ENCODE measurements at regions not wholly inside any gene's neighbourhood (a gene's known extent, or its start where the extent isn't known, plus 50 kb on each side); places are given as distances from the start of the nearest gene placed in this dataset.
"Not testable (repeated sequence)": the region's sequence is repeated elsewhere in the genome, so short reads cannot be mapped to it uniquely, and the experiment has no call there.

DNA sequence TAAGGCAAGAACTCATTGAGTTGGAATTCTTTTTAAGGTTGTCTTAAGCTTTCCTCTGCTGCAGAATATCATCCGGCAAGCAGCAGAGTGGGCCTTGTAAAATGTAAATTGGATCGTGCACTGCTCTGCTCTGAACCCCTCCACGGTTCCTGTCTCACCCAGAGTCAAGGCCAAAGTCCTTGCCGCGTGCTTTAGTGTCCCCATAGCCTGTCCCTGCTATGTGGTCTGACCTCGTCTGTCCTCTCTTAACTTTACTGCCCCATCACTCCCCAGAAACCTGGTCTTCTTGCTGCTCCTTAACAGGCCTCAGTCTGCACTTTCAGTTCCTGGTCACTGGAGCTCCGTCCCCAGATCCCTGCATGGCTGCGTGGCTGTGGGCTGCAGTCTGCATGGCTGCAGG lies 121.6 kb upstream of the SDK1 start:
- 56% methylated on average over 8 of the region's 8 CpGs for WGBS (ENCODE audit: missing lambda C conversion rate)
- POLR2A ChIA-PET: no interaction called here
- Histone ChIP-seq H3K4me2 (no peak overlapping the region), H3K9me3 (peaks cover 3% of the 10 kb centered on the region; the same call in 1 of the 3 replicates), H3K27ac (no peak overlapping the region), H3K4me3 (no peak overlapping the region), H3K4me1 (no peaks in the 10 kb centered on the region)
- FAIRE-seq: no peak
- no peak for ATAC-seq
- no peak for TF ChIP-seq RNF2 (IDR thresholded peaks at IDR 0.05; ENCODE audit: borderline replicate concordance, low read depth)
- CTCF ChIA-PET: interaction anchor here (1.0 kb wide), 1 partner anchor 293 kb away, joined by 3 read pairs; no protein-coding TSS in a partner anchor
- DNase-seq (ENCODE audit: low read depth in 1 of 2, low spot score in 1 of 2): no peak

DNA sequence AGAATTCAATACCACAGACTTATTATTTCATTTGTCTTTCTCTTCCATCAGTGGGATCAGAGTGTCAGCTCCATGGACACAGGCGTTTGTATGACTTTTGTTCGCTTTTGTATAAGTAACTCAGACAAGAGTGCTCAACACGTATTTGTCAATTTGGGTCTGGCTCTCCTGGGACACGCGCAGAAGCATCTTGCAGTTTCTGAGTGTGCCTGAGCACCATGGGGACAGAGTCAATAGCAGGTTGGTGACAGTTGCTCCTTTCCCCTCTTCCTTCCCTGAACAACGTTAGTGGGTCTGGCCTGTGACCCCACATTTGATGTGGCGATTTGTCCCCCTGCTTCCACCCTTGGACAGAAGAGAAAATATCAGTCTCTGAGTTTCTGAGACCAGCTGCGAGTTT lies 120.4 kb upstream of the SDK1 start:
- H3K4me2 ChIP-seq: no peak overlapping the region
- FAIRE-seq: no peak
- 47% methylated on average over 7 of the region's 8 CpGs for WGBS (ENCODE audit: missing lambda C conversion rate)
- no peak overlapping the region for H3K4me3 ChIP-seq
- ChIA-PET POLR2A (no interaction called here), CTCF (no interaction called here)
- H3K4me1 ChIP-seq: no peaks in the 10 kb centered on the region
- no peak for DNase-seq (ENCODE audit: low read depth in 1 of 2, low spot score in 1 of 2)
- H3K9me3 ChIP-seq: peaks cover 3% of the 10 kb centered on the region; the same call in 1 of the 3 replicates
- no peak for ATAC-seq
- TF ChIP-seq CBX8 (IDR thresholded peaks at IDR 0.05) (no peak), CHD4 (IDR thresholded peaks at IDR 0.05; ENCODE audit: borderline replicate concordance) (no peak), ZSCAN20 (CRISPR knock-in tag; IDR thresholded peaks at IDR 0.05) (no peak), TFCP2L1 (CRISPR knock-in tag; IDR thresholded peaks at IDR 0.05) (no peak), JUN (IDR thresholded peaks at IDR 0.05) (no peak), HDAC2 (IDR thresholded peaks at IDR 0.05) (no peak), CHD2 (IDR thresholded peaks at IDR 0.05; ENCODE audit: low read length, partially characterized antibody) (no peak), EP300 (IDR thresholded peaks at IDR 0.05) (no peak), GATA3 (IDR thresholded peaks at IDR 0.05; ENCODE audit: borderline replicate concordance) (no peak), JUNB (IDR thresholded peaks at IDR 0.05) (no peak), NFE2L2 (conservative IDR thresholded peaks at IDR 0.05; ENCODE audit: low read length) (no peak), FOXS1 (CRISPR knock-in tag; IDR thresholded peaks at IDR 0.05) (no peak), HOXA7 (CRISPR knock-in tag; IDR thresholded peaks at IDR 0.05) (no peak)
- TF ChIP-seq, protein P1, sequence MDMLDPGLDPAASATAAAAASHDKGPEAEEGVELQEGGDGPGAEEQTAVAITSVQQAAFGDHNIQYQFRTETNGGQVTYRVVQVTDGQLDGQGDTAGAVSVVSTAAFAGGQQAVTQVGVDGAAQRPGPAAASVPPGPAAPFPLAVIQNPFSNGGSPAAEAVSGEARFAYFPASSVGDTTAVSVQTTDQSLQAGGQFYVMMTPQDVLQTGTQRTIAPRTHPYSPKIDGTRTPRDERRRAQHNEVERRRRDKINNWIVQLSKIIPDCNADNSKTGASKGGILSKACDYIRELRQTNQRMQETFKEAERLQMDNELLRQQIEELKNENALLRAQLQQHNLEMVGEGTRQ (IDR thresholded peaks at IDR 0.05): no peak
- H3K27ac ChIP-seq: no peak overlapping the region

DNA sequence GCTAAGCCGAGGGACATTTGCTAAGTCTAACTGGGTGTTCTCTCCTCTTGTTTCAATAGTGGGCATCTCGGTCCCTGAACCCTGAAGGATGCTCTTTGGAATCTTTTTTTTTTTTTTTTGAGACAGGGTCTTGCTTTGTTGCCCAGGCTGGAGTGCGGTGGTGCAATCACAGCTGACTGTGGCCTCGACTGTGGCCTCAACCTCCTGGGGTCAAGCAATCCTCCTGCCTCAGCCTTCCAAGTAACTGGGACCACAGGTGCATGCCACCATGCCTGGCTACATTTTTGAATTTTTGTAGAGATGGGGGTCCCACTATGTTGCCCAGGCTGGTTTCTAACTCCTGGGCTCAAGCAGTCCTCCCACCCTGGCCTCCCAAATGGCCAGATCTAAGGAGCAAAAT lies 119.0 kb upstream of the SDK1 start:
- DNase-seq (ENCODE audit: low read depth in 1 of 2, low spot score in 1 of 2); H3K27ac ChIP-seq; H3K4me3 ChIP-seq; ATAC-seq; H3K9me3 ChIP-seq; H3K4me1 ChIP-seq; H3K4me2 ChIP-seq; POLR2A ChIA-PET; FAIRE-seq: not testable (repeated sequence)
- CTCF ChIA-PET: interaction anchor here (0.5 to 1.2 kb wide), 2 partner anchors 175 to 424 kb away, joined by 3 read pairs; no protein-coding TSS in a partner anchor
- 33% methylated on average over 4 of the region's 4 CpGs for WGBS (ENCODE audit: missing lambda C conversion rate)

DNA sequence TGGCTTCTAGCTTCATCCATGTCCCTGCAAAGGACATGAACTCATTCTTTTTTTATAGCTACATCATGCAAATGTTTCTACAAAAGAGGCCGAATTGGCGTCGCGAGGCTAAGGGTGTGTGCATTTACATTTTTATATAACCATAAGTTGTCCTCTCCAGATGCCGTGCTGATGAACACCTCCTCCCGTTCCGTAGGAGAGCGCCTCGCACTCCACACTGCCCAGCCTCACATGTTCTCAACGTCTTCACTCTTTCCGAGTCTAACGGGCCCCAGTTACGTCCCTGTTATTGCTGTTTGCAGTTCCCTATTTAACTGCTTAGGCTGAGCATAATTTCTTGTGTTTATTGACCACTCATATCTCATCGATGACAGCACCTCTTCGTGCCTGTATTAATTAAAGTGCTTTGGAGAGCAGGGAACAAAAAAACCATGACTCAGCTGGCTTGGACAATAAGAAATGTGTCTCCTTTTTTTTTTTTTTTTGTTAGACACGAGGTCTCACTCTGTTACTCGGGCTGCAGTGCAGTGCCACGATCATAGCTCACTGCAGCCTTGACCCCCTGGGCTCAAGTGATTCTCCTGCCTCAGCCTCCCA lies 113.5 kb upstream of the SDK1 start:
- no peak overlapping the region for H3K27ac ChIP-seq
- no peak for TF ChIP-seq RNF2 (IDR thresholded peaks at IDR 0.05; ENCODE audit: borderline replicate concordance, low read depth)
- TF ChIP-seq MAFK (IDR thresholded peaks at IDR 0.05; ENCODE audit: partially characterized antibody): no peak
- no peak for TF ChIP-seq FOXS1 (CRISPR knock-in tag; IDR thresholded peaks at IDR 0.05)
- no peak for TF ChIP-seq ZFP36 (IDR thresholded peaks at IDR 0.05; ENCODE audit: borderline replicate concordance, partially characterized antibody)
- no peak for TF ChIP-seq MYC (IDR thresholded peaks at IDR 0.05; ENCODE audit: borderline replicate concordance, low read length)
- no peaks in the 10 kb centered on the region; the same call in 2 of the 3 replicates for H3K9me3 ChIP-seq
- no peak overlapping the region for H3K4me2 ChIP-seq
- FAIRE-seq (no peak), DNase-seq (ENCODE audit: low read depth in 1 of 2, low spot score in 1 of 2) (no peak), ATAC-seq (no peak)
- no peak overlapping the region for H3K4me3 ChIP-seq
- ChIA-PET POLR2A (no interaction called here), CTCF (no interaction called here)
- WGBS (ENCODE audit: missing lambda C conversion rate): 75% methylated on average over 18 of the region's 18 CpGs
- H3K4me1 ChIP-seq: no peaks in the 10 kb centered on the region

DNA sequence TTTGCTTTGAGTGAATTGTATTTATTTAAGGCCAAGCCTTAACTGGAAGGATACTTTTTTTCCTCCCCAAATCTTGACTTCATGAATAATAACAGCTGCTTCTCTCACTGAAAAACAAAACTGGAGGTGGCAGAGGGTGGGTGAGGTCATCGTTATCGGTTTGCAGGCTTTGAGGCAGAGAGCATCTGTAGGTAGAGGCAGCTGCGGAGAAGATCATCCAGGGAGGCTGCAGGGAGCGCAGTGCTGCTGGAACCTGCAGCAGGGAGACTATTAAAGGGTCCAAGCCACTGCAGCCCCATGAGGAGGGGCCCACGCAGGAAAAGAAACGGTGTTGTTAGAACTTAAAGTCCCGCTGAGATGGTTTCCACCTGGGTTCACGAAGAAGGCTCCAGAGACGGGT lies 112.1 kb upstream of the SDK1 start:
- ATAC-seq (no peak), DNase-seq (ENCODE audit: low read depth in 1 of 2, low spot score in 1 of 2) (no peak), FAIRE-seq (no peak)
- Histone ChIP-seq H3K27ac (no peak overlapping the region), H3K4me3 (no peak overlapping the region), H3K4me1 (no peaks in the 10 kb centered on the region), H3K4me2 (no peak overlapping the region), H3K9me3 (no peaks in the 10 kb centered on the region)
- POLR2A ChIA-PET: no interaction called here
- 79% methylated on average over 9 of the region's 9 CpGs for WGBS (ENCODE audit: missing lambda C conversion rate)
- CTCF ChIA-PET: interaction anchor here (0.7 kb wide), 1 partner anchor 648 kb away, joined by 3 read pairs; no protein-coding TSS in a partner anchor
- TF ChIP-seq, protein P2, sequence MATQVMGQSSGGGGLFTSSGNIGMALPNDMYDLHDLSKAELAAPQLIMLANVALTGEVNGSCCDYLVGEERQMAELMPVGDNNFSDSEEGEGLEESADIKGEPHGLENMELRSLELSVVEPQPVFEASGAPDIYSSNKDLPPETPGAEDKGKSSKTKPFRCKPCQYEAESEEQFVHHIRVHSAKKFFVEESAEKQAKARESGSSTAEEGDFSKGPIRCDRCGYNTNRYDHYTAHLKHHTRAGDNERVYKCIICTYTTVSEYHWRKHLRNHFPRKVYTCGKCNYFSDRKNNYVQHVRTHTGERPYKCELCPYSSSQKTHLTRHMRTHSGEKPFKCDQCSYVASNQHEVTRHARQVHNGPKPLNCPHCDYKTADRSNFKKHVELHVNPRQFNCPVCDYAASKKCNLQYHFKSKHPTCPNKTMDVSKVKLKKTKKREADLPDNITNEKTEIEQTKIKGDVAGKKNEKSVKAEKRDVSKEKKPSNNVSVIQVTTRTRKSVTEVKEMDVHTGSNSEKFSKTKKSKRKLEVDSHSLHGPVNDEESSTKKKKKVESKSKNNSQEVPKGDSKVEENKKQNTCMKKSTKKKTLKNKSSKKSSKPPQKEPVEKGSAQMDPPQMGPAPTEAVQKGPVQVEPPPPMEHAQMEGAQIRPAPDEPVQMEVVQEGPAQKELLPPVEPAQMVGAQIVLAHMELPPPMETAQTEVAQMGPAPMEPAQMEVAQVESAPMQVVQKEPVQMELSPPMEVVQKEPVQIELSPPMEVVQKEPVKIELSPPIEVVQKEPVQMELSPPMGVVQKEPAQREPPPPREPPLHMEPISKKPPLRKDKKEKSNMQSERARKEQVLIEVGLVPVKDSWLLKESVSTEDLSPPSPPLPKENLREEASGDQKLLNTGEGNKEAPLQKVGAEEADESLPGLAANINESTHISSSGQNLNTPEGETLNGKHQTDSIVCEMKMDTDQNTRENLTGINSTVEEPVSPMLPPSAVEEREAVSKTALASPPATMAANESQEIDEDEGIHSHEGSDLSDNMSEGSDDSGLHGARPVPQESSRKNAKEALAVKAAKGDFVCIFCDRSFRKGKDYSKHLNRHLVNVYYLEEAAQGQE (IDR thresholded peaks at IDR 0.05): no peak
- TF ChIP-seq, protein P3, sequence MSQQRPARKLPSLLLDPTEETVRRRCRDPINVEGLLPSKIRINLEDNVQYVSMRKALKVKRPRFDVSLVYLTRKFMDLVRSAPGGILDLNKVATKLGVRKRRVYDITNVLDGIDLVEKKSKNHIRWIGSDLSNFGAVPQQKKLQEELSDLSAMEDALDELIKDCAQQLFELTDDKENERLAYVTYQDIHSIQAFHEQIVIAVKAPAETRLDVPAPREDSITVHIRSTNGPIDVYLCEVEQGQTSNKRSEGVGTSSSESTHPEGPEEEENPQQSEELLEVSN (IDR thresholded peaks at IDR 0.05; ENCODE audit: borderline replicate concordance, low read depth): no peak
- TF ChIP-seq, protein P4, sequence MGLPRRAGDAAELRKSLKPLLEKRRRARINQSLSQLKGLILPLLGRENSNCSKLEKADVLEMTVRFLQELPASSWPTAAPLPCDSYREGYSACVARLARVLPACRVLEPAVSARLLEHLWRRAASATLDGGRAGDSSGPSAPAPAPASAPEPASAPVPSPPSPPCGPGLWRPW (IDR thresholded peaks at IDR 0.05): no peak
- no peak for TF ChIP-seq SREBF2 (IDR thresholded peaks at IDR 0.05)
- TF ChIP-seq, protein P5, sequence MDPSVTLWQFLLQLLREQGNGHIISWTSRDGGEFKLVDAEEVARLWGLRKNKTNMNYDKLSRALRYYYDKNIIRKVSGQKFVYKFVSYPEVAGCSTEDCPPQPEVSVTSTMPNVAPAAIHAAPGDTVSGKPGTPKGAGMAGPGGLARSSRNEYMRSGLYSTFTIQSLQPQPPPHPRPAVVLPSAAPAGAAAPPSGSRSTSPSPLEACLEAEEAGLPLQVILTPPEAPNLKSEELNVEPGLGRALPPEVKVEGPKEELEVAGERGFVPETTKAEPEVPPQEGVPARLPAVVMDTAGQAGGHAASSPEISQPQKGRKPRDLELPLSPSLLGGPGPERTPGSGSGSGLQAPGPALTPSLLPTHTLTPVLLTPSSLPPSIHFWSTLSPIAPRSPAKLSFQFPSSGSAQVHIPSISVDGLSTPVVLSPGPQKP (IDR thresholded peaks at IDR 0.05; ENCODE audit: low read depth, low read length): no peak

Data from A549 (cell line).